Hematopoietic multipotent progenitor cell treated with erythropoietin and hydrocortisone succinate and interleukin-3 and kit ligand, for 6 days (in vitro differentiated cells): ENCODE measurements at regions not wholly inside any gene's neighbourhood (a gene's known extent, or its start where the extent isn't known, plus 50 kb on each side); places are given as distances from the start of the nearest gene placed in this dataset.

Experiments
- DNase-seq: peaks from one replicate; pipeline ENCODE4 v3.0.0-alpha.2; 2015

DNA sequence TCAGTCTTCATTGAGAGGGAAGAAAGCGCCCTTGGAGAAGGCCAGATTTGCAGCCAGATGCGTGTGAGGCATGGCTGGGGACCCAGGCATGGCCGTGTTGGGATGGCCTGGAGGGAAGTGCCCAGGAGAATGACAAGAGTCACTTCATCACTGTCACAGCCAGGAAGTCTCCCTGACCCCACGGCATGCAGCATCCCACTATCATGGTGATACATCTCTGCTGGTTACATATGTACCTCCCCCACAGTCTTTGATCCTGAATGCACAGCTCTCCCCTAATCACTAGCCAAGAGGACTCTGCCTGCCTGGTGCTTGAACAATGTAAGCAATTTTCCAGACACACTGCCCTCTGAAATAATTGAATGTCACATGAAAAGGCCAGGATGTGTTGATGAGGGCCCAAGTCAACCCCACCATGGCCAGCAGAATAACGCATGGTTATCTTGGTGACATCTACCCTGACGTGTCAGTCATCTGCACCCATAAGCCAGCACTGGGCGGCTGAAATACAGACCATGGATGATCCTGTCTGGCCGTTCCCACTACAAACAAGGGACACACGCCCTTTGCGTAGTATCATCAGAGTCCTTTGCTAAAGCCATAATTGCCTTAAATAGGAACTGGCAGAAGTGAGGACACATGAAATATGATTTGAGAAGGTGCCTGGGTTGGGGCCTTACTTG lies 149.7 kb upstream of the SPACA7 start:
- DNase-seq, result no peak

DNA sequence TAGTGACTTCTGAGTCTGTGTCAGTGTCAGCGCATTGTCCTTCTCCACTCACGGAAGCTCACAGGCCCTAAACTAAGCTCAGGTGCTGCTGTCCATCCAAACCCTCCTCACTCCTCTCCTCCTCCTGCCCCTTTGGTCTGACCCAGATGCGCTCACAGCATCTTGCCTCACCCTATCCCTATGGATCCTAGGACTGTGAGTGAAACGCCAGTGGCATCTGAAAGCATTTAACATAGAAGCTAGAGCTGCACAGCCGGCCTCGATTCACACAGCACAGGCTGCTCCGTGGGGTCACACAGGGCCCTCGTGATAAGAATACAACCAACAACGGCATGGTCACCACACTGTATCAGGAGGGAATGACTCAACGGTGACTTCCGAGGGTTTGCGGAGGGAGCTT lies 149.1 kb upstream of the SPACA7 start:
- no peak for DNase-seq

DNA sequence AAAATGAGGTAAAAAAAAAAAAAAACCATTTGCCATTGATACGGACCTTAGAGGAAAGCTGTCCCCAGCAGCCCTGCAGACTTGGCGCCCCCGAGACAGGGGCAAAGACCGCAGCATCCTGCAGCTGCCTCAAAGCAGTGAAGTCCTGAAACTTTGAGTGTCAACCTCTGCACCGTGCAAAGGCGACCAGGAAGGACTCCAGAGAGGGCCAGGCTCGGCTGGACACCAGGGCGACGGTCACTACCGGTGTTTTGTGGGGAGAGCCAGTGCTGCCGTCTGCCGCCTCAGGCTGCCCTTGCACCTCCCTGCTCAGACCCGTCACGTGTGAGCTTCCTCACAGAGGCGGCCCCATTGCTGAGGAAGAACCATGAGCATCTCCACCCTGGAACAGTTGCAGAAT lies 146.7 kb upstream of the SPACA7 start:
- DNase-seq, result no peak

DNA sequence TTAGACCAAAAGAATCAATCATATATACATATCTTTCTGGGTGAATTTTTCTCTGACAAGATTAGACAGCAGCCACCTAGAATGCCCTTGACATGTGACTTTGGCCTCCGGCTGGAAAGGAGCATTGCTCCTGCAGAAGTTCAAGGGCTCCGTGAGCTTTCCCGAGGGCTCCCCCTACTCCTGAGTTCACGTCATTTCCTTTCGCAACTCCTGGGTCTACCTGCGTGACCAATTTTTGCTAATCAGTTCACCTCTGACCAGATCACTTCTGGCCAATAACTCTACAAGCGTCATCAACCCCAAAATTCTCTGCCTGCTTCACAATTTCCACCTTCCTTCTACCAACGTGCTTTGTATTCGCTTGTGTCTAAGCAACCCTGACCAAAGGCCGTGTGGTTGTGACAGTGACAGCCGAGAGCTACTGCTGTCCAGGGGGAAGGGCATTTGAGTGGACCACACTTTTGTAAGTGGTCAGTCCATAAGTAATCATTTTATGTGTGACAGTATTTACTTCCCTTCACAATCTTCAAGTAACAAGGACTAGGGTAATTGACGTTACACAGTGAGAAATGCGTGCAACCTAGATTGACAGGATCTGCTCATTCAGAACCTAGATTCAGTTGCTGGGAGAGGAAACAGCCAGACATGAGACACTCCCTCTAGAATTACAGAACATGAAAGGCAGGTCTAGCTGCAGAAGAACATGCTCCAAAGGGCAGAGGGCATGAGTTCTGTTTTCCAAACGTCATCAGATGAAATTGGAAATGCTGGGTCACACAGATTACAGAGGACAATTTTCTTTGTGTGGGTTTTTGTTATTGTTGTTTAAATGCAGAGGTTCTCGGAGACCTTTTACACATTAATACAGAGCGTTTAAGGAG lies 145.9 kb upstream of the SPACA7 start:
- DNase-seq, result no peak

DNA sequence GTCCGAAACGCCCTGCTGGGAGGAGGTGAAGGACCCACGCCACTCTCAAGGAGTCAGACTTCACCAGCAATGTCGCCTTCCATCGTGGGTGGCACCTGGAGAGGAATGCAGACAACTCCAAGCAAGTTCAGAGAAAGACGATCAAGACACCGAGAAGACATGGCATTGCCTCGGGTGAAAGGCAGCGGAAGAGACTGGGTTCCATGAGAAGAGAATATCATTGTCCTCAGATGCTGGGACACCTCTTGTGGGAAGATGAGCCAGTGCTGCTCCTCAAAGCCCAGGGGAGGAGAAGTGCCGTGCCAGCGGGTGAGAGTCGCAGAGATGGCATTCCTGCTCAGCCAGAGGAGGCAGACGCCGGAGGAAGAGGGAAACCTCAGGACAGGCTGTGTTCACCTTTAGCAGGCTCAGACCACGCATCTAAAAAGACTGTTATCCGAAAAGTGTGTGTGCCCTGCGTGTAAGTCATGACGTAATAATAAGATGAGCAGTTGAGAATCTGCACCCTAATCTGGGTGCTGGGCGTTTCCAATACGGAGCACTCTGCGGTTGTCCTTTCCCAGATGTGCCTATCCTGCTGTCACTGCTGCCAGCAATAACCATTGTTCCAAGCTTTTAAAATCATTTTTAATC lies 144.6 kb upstream of the SPACA7 start:
- DNase-seq, result no peak

DNA sequence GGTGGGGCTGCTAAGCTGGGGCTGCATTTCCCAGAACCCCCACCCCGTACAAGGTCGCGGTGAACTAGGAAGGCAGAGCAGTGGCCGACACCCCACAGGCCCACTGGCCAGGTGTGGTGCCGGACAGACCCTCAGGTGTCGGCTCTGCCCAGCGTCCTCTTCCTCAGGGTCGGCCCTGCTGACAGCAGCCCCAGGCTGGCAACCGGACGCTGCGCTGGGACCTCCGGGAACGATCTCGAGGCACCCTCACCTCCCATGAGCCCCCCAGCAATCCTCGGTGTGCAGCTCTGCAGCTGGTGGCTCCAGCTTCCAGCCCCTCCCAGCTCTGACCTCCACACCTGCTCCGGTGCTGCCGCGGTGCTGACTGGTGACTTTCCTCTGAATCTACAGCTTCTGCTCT lies 142.9 kb upstream of the SPACA7 start:
- DNase-seq, result no peak

DNA sequence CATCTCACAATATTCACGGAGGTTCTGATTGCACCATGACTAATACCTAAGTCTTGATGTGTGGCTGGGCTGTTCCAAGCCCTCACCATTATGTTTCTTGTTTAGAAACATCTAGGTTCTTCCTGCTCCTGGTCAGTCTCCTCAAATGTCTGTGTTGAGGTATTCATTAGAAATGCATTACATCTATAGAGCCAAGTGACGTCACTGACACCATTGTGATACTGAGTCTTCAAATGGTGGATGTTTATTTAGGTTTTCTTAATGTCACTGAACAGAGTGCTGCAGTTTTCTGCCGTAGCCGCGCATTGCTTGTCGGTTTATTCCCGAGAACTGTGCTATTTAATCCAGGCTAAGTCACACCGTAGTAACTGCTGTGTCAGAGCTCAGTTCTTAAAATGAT lies 142.4 kb upstream of the SPACA7 start:
- no peak for DNase-seq

DNA sequence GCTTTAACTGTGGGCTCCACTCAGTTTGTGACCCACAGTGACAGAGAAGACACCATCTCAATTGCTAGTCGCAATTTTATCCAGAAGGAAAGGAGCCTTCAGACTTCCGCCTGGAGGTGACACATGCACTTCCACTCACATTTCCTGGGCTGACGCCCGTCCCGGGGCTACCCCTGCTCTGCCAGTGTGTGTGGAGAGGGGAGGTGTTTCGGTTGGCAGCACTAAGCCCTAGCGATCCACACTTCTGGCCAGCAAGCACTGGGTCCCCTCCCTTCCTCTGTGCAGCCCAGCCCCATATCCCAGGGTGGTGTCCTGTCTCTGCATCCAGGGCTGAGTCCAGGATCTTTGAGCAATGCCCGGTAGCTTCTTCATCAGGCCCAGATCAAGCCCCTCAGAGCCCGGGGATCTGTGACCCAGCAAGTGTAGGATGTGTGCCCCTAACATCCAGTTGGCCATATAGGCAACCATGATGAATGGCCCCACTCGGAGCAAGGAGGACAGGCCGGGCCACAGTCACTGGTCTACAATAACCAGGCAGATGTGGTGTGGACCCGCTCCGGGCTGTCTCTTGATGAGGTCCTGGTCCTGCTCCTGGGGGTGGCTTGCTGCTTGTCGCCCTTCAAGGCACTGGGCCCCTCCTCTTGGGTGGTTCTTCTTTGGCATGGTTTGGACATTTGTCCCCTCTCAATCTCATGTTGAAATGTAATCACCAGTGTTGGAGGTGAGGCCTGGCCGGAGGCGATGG lies 141.9 kb upstream of the SPACA7 start:
- DNase-seq, result no peak

DNA sequence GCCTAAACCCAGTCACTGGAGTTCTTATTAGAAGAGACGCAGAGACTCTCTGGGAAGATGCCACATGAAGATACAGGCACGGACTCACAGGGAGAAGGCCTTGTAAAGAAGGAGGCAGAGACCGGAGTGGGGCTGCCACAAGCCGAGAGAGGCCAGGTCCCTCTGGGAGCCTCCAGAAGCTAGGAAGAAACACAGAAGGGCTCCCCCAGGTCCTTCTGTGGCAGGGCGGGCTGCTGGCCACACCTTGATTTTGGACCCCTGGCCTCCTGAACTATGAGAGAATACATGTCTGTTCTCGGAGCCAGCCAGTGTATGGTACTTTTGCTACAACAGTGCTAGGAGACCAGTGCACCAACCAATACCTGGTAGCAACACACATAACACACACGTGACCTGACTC lies 140.1 kb upstream of the SPACA7 start:
- DNase-seq, result no peak

DNA sequence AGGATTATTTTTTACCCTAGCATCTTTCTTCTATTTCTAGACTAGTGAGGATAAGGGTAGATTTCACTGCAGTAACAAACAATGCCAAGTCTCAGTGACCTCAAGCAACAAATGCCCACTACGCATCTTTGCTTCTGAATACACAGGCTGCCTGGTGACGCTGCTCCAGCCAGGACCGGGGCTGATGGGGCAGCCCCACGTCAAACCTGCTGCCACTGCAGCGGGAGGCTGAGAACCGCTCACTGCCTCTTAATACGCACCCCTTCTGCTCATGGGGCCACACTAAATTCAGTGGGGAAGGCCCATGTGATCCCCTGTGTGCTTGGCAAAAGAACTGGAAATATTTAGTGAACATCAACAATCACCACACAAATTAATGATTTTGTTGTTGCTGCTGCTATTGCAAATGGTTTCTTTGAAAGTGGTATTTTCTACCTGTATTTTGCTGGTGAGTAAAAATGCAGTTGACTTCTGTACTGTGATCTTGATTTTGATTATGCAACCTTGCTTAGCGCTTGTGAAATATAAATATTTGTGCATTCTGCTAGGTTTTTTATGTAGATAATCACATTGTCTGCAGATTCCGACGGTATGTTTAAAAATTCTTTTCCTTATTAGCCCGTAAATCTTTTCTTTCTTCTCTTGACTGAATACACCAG lies 139.5 kb upstream of the SPACA7 start:
- DNase-seq, result no peak

DNA sequence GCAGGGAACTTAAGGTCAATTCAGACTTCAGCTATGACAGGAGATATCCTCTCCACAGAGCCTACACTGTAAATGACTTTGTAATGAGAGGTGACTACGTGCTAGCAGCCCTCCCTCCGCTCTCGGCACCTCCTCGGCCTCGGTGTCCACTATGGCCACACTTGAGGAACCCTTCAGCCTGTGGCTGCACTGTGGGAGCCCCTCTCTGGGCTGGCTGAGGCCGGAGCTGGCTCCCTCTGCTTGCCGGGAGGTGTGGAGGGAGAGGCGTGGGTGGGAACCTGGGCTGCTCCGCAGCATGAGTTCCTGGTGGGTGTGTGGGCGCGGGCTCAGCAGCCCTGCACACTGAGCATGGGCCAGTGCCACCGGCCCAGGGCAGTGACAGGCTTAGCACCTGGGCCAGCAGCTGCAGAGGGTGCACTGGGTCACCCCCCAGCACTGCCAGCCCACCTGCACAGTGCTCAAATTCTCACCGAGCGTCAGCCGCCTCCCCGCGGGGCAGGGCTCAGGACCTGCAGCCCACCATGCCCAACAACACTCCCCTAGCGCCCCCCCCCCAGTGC lies 137.6 kb upstream of the SPACA7 start:
- DNase-seq, result no peak

DNA sequence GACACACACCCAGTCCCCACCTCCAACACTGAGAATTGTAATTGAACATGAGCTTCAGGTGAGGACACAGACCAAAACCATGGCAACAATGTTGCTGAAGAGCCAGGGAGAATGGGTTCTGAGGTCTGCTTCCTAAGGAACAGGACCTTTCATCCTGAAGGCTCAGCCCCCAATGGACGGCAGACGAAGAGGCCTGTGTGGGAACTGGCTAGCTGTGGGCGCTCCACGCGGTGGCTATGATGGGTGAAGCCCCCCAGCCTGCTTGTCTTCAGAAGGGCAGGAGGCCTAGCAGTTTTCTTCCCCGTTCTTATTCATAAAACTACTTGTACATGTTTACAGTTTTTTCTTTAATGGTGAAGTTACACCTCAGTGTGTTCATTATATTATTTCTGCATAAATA lies 136.1 kb upstream of the SPACA7 start:
- DNase-seq, result no peak

DNA sequence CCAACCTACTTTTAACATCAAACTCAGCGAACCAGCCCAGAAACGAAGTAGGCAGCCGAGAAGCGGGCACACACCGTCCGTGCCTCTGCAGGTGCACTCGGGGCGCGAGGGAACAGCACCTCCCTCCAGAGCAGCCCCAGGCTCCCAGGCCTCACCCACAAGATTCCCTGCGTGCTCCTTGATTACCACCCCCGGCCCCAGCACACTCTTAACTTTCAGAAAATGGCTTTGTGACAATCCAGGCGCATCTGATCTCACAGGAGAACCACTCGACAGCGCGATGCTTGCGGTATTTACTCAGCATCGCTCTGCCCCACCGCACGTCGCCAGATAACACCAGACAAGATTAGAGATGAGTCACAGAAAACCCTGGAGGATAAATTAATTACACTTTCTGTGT lies 134.9 kb upstream of the SPACA7 start:
- DNase-seq, result no peak

DNA sequence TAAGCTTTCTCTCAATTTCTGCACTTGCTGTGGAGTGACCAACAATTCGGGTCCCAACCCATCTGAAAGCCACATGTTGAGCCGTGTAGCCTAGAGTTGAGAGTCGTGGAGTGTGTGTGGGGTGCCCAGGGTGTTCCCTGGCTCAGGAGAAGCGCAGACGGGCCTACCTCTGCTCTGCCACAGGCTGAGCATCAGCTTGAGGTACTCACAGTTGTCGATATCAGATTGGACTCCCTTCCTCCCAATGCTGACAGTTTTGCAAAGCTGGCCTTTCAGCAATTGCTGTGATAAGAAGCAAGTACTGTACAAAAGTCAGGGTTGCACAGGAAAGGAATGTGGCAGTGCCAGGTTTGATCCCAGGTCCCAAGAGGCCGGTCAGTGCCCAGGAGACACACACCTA lies 133.4 kb upstream of the SPACA7 start:
- no peak for DNase-seq

DNA sequence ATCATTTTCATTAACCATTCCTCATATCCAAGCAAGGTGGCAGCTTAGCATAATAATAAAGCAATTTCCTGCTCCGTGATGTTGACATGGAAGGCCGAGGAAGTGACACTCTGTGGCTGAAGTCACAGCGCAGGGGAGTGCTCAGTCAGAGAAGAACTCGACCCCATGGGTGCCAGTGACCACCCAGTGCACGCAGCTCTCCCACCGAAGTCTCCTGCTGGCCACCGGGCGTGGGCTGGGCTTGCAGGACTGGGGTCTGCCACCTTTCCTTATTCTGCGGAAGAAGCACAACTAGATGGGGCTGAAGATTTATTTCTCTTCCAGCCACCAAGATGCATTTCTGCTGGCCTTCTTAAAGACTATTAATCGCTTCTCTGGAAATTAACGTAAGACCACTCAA lies 132.1 kb upstream of the SPACA7 start:
- DNase-seq, result no peak

DNA sequence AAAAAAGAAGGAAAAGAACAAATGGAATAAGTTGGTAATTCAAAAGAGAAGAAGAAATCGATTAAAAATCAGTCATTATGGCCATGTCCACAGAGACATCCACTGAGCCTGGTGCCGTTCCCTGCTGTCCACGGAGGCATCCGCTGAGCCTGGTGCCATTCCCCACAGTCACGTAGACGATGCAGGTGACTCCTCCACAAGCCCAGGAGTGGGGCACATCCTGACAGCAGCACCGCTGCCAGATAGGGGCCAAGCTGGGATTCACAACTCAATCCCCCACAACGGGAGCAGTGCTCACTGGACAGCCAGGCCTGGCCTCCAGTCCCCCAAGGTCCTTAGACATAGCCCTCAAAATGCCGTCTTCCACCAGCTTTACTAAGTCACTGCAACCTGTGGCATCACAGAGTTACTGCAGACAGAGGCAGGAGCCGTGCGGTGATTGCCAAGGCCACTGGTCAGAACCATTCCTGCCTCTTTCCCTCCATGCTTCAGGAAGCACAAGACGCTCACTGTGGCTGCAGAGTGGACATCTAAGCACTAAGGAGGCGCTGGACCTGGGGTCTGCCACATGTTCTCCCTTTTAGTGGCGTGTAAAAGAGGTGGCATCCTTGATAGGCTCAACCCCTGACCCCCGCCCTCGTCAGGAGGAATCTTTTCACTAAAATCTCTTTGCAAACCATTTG lies 131.5 kb upstream of the SPACA7 start:
- DNase-seq, result no peak

DNA sequence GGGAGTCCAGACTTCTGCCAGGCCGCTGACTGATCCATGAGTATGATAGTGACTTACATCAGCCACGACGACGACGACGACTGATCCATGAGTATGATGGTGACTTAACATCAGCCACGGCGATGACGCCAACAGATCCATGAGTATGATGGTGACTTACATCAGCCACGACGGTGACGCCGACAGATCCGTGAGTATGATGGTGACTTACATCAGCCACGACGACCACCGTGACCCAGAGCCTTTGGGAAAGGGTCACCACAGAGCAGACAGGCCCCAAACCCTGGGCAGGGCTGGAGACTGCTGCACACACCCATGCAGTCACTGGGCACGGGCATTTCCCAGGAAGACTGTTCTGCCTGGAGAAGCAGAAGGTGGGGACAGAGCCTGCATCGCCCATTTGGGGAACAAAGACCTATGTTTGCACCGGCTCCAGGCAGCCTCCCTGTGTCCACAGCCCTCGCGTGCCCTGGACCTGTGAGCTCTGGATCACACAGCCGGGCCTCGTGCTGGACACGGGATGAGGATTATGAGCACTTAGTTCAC lies 130.9 kb upstream of the SPACA7 start:
- no peak for DNase-seq

DNA sequence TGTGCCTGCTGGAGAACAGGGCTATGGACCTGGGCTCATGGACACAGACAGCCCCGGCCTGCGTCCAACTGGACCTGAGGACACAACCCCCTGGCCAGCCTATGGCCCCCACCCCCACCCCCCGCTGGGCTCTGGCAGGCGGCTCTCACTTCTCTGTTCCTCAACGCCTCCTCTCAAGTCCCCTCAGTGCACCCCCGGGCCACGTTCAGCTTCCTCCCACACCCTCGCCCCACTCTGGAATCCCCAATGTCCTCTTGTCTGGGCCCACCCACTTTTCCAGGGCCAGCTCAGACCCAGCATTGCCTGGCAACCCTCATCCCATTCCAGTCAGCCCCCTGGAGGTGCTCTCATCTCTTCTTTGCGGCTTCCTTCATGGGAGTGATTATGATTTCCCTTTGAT lies 130.2 kb upstream of the SPACA7 start:
- no peak for DNase-seq

DNA sequence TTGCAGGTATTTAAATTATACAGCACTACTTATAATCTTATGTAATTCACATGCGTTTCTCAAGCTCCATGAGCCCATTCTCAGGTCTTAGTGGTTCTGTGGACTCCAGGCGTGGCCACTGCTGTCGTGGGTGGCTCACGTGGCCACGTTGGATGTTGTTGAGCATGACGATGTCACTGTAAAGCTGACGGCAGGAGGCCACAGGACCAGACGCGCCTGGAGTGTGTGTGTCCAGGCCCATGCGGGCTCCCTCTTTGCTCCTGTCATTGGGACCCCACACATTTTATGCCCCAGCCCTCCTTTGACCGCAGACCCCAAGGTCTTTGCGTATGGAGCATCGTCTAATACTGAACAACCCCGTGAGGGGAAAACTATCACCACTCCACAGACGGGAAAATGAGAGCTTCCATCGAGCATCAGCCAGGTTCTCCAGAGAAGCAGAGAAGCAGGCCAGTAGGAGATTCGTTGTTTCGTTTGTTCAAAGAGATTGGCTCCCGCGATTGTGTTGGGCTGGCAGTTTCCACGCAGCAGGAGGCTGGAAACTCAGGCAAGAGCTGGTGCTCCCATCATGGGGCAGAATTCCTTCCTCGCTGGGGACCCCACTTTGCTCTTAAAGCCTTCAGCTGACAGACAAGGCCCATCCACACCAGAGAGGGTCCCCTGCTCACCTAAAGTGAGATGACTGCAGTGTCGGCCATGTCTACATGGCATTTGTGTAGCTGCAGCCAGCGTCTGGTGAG lies 129.3 kb upstream of the SPACA7 start:
- DNase-seq, result no peak

DNA sequence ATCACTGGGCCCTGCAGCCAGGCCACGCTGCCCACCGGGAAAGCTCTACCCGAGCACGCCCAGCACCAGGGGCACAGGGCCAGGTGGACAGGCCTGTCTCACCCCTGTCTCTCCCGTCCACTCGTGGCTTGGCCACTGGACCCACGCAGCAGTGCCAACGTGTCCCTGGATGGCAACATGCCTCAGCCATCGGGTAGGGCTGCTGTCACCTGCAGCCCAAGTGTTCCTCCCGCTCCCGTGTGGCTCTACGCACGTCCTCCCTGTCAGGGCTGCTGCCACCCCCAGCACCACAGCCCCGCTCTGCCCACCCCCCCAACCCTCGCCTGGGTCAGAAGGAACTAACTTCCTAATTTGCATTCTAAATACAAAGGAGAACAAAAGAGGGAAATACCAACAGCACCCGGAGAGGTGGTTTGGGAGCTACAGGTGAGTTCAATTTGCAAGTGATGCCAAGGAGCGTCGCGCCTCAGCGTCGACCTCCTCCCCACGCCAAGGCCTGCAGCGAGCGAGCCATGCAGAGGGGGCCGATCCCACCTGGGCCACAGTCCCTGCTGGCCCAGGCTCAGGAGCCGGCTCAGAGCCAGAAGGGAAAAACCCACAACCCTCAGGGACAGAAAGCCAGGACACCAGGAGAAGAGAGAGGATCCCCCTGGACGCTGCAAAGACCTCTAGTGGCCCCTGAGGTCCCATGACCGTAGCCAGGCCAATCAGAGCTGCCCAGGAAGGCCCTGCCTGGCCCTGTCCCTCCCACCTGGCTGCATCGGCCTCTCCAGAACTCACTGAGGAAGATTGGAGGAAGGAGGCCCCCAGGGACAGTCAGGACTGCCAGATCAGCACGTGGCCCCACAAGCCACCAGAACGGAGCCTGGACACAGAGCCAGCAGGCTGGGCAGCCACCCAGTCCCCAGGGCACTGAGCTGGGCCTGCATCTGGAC lies 128.4 kb upstream of the SPACA7 start:
- no peak for DNase-seq
